ENCODE measurements at regions not wholly inside any gene's neighbourhood (a gene's known extent, or its start where the extent isn't known, plus 50 kb on each side); places are given as distances from the start of the nearest gene placed in this dataset.

DNA sequence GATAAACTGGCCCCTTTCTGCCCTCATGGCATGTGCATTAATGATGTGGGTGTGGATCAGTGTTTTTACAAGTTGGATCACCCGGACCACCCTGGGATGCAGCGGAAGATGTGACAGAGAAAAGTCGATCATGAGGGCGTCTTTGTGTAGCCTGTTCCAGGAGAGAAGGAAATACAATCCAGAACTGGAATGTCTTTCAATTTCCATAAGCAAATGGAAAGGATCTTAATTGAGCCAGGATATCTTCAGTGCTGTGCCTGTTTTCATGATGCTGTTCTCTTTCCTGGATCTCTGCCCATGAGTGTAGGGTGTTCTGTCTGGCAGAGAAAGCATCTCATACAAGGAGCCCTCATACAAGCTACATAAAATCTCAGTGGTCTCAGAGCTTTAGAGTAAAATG, 481.4 kb downstream of the XYLT1 start:
- TF ChIP-seq, protein P1, sequence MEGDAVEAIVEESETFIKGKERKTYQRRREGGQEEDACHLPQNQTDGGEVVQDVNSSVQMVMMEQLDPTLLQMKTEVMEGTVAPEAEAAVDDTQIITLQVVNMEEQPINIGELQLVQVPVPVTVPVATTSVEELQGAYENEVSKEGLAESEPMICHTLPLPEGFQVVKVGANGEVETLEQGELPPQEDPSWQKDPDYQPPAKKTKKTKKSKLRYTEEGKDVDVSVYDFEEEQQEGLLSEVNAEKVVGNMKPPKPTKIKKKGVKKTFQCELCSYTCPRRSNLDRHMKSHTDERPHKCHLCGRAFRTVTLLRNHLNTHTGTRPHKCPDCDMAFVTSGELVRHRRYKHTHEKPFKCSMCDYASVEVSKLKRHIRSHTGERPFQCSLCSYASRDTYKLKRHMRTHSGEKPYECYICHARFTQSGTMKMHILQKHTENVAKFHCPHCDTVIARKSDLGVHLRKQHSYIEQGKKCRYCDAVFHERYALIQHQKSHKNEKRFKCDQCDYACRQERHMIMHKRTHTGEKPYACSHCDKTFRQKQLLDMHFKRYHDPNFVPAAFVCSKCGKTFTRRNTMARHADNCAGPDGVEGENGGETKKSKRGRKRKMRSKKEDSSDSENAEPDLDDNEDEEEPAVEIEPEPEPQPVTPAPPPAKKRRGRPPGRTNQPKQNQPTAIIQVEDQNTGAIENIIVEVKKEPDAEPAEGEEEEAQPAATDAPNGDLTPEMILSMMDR (IDR thresholded peaks at IDR 0.05), result no peak
- no peak for TF ChIP-seq POLR2A (IDR thresholded peaks at IDR 0.05)
